Ovary (tissue), 3 donors: ENCODE measurements at regions not wholly inside any gene's neighbourhood (a gene's known extent, or its start where the extent isn't known, plus 50 kb on each side); places are given as distances from the start of the nearest gene placed in this dataset.

Experiments
- POLR2A ChIP-seq: fragments of 450-650 bp; IDR thresholded peaks from one replicate; pipeline ENCODE4 v1.6.1; 2017; ENCODE audit warnings: antibody characterized with exemption, mild to moderate bottlenecking, moderate library complexity
- TF ChIP-seq, protein P1 (sequence below), 3 donors: fragments of 450-650 bp in 2 of 3; fragments of 200-600 bp in 1 of 3; IDR thresholded peaks; one replicate each; pipeline versions ENCODE4 v1.5.1 to v1.8.0; 2016 to 2022; ENCODE audit warnings: antibody characterized with exemption in 3 of 3, mild to moderate bottlenecking in 1 of 3
- donor health status: DM: no; HTN: no; CAD: no.

DNA sequence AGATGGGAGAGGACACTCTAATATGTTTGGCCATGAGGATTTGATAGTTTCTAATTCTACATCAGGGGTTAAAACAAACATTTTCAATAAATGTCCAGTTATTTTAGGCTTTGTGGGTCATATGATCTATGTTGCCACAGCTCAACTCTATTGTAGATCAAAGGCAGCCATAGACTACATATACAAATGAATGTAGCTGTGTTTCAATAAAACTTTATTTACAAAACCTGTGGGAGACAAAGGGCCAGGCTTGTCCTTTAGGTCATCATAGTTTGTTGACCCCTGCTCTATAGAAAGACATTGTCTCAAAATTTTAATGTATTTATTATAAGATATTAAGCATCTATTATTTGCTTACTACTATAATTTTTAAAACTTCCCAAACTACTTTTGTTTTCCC, 325.4 kb upstream of the MEF2C start:
- TF ChIP-seq, protein P1, sequence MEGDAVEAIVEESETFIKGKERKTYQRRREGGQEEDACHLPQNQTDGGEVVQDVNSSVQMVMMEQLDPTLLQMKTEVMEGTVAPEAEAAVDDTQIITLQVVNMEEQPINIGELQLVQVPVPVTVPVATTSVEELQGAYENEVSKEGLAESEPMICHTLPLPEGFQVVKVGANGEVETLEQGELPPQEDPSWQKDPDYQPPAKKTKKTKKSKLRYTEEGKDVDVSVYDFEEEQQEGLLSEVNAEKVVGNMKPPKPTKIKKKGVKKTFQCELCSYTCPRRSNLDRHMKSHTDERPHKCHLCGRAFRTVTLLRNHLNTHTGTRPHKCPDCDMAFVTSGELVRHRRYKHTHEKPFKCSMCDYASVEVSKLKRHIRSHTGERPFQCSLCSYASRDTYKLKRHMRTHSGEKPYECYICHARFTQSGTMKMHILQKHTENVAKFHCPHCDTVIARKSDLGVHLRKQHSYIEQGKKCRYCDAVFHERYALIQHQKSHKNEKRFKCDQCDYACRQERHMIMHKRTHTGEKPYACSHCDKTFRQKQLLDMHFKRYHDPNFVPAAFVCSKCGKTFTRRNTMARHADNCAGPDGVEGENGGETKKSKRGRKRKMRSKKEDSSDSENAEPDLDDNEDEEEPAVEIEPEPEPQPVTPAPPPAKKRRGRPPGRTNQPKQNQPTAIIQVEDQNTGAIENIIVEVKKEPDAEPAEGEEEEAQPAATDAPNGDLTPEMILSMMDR (IDR thresholded peaks at IDR 0.05) = no peak
- no peak for TF ChIP-seq POLR2A
